HEK293 (cell line): ENCODE measurements at regions not wholly inside any gene's neighbourhood (a gene's known extent, or its start where the extent isn't known, plus 50 kb on each side); places are given as distances from the start of the nearest gene placed in this dataset.
A peak's percentile ranks its signal among the peaks of the same experiment; 100 is the strongest.

Experiments
- CTCF ChIA-PET: fragments of 350-600 bp; formaldehyde crosslinking; extraction: SDS; loops from one replicate; lab custom pipeline; 2021; ENCODE audit warnings: antibody characterized with exemption; lab: Yijun Ruan, JAX
- POLR2A ChIA-PET: fragments of 300-600 bp; formaldehyde crosslinking; extraction: SDS; loops from one replicate; lab custom pipeline; 2020; ENCODE audit warnings: antibody characterized with exemption, inconsistent platforms; lab: Yijun Ruan, JAX
- H3K27ac ChIP-seq: fragments of 200-500 bp; sonication (Bioruptor generic); 2 replicates; pipeline ENCODE4 v1.5.1; 2014; ENCODE audit warnings: low read depth, low read length, control low read depth, inconsistent platforms; ENCODE audit errors: extremely low read depth
- H3K36me3 ChIP-seq, 2 experiments: fragments of 200-500 bp in 1 of 2; sonication (Bioruptor generic) in 1 of 2; 1 replicate in 1 of 2; 2 replicates in 1 of 2; pipeline ENCODE4 v1.5.1; 2014 to 2017; ENCODE audit warnings: inconsistent platforms in 2 of 2, low read length in 2 of 2; ENCODE audit not compliant: control insufficient read depth in 2 of 2, insufficient read depth in 1 of 2
- H3K4me1 ChIP-seq: fragments of 200-500 bp; sonication (Bioruptor generic); 2 replicates; pipeline ENCODE4 v1.5.1; 2014; ENCODE audit warnings: mild to moderate bottlenecking, low read length, inconsistent platforms; ENCODE audit not compliant: control insufficient read depth, insufficient read depth
- H3K4me3 ChIP-seq: 2 replicates; pipeline ENCODE4 v1.5.1; 2011; ENCODE audit warnings: low read depth, mild to moderate bottlenecking, control low read depth, low read length, moderate library complexity
- H3K9me3 ChIP-seq: fragments of 200-500 bp; sonication (Bioruptor generic); 2 replicates; pipeline ENCODE4 v1.5.1; 2014; ENCODE audit warnings: low read depth, low read length, inconsistent platforms; ENCODE audit not compliant: control insufficient read depth, insufficient read depth
- GLIS1 ChIP-seq: fragments of 450-650 bp; formaldehyde crosslinking; IDR thresholded peaks from 2 replicates; pipeline ENCODE4 v1.5.1; 2016; ENCODE audit warnings: missing biosample characterization, missing genetic modification characterization
- GLIS2 ChIP-seq: fragments of 450-650 bp; formaldehyde crosslinking; IDR thresholded peaks from 2 replicates; pipeline ENCODE4 v1.5.1; 2016; ENCODE audit warnings: missing biosample characterization, missing genetic modification characterization
- IKZF3 ChIP-seq: fragments of 450-650 bp; IDR thresholded peaks from 2 replicates; pipeline ENCODE4 v1.5.0; 2018; ENCODE audit warnings: missing biosample characterization, mild to moderate bottlenecking, missing genetic modification characterization, moderate library complexity
- MZF1 ChIP-seq: fragments of 450-650 bp; formaldehyde crosslinking; IDR thresholded peaks from 2 replicates; pipeline ENCODE4 v1.5.1; 2017; ENCODE audit warnings: missing biosample characterization, missing genetic modification characterization, borderline replicate concordance
- OSR2 ChIP-seq: fragments of 450-650 bp; formaldehyde crosslinking; IDR thresholded peaks from 2 replicates; pipeline ENCODE4 v1.5.1; 2016; ENCODE audit warnings: missing biosample characterization, missing genetic modification characterization
- SP2 ChIP-seq: fragments of 450-650 bp; formaldehyde crosslinking; IDR thresholded peaks from 2 replicates; pipeline ENCODE4 v1.5.1; 2016; ENCODE audit warnings: missing biosample characterization, missing genetic modification characterization
- ZBTB7A ChIP-seq: fragments of 450-650 bp; formaldehyde crosslinking; IDR thresholded peaks from 2 replicates; pipeline ENCODE4 v1.5.1; 2016; ENCODE audit warnings: low read depth, missing biosample characterization, missing genetic modification characterization
- ZBTB8A ChIP-seq: fragments of 450-650 bp; formaldehyde crosslinking; IDR thresholded peaks from 2 replicates; pipeline ENCODE4 v1.5.1; 2016; ENCODE audit warnings: missing biosample characterization, missing genetic modification characterization
- ZFP37 ChIP-seq: fragments of 450-650 bp; formaldehyde crosslinking; IDR thresholded peaks from 2 replicates; pipeline ENCODE4 v1.5.1; 2016; ENCODE audit warnings: missing biosample characterization, missing genetic modification characterization
- ZNF112 ChIP-seq: fragments of 450-650 bp; formaldehyde crosslinking; IDR thresholded peaks from 2 replicates; pipeline ENCODE4 v1.5.0; 2017; ENCODE audit warnings: missing biosample characterization, missing genetic modification characterization
- ZNF121 ChIP-seq: fragments of 450-650 bp; formaldehyde crosslinking; IDR thresholded peaks from 2 replicates; pipeline ENCODE4 v1.5.1; 2016; ENCODE audit warnings: missing biosample characterization, missing genetic modification characterization
- ZNF155 ChIP-seq: fragments of 450-650 bp; formaldehyde crosslinking; IDR thresholded peaks from 2 replicates; pipeline ENCODE4 v1.5.1; 2016; ENCODE audit warnings: missing biosample characterization, missing genetic modification characterization
- ZNF341 ChIP-seq: fragments of 450-650 bp; formaldehyde crosslinking; IDR thresholded peaks from 2 replicates; pipeline ENCODE4; 2016; ENCODE audit warnings: low read depth, missing biosample characterization, missing genetic modification characterization
- ZNF354C ChIP-seq: fragments of 450-650 bp; formaldehyde crosslinking; IDR thresholded peaks from 2 replicates; pipeline ENCODE4 v1.5.1; 2016; ENCODE audit warnings: missing biosample characterization, missing genetic modification characterization, low read depth, borderline replicate concordance
- ZNF501 ChIP-seq: fragments of 450-650 bp; formaldehyde crosslinking; IDR thresholded peaks from 2 replicates; pipeline ENCODE4 v1.5.1; 2016; ENCODE audit warnings: missing biosample characterization, missing genetic modification characterization
- ZNF600 ChIP-seq: fragments of 450-650 bp; formaldehyde crosslinking; IDR thresholded peaks from 2 replicates; pipeline ENCODE4 v1.5.1; 2016; ENCODE audit warnings: missing biosample characterization, missing genetic modification characterization
- ZNF777 ChIP-seq: fragments of 450-650 bp; formaldehyde crosslinking; IDR thresholded peaks from 2 replicates; pipeline ENCODE4 v1.5.1; 2017; ENCODE audit warnings: missing biosample characterization, missing genetic modification characterization, borderline replicate concordance
- ZSCAN16 ChIP-seq: fragments of 450-650 bp; formaldehyde crosslinking; IDR thresholded peaks from 2 replicates; pipeline ENCODE4 v1.5.1; 2016; ENCODE audit warnings: missing biosample characterization, missing genetic modification characterization
- ZSCAN4 ChIP-seq: fragments of 450-650 bp; formaldehyde crosslinking; IDR thresholded peaks from 2 replicates; pipeline ENCODE4 v1.5.1; 2017; ENCODE audit warnings: missing biosample characterization, missing genetic modification characterization
- TF ChIP-seq, protein P1 (sequence below): fragments of 450-650 bp; formaldehyde crosslinking; IDR thresholded peaks from 2 replicates; pipeline ENCODE4 v1.5.1; 2016; ENCODE audit warnings: missing biosample characterization, missing genetic modification characterization, borderline replicate concordance
- TF ChIP-seq, protein P2 (sequence below): fragments of 450-650 bp; formaldehyde crosslinking; IDR thresholded peaks from 2 replicates; pipeline ENCODE4 v1.5.1; 2016; ENCODE audit warnings: missing biosample characterization, missing genetic modification characterization
- TF ChIP-seq, protein P3 (sequence below): fragments of 450-650 bp; formaldehyde crosslinking; IDR thresholded peaks from 2 replicates; pipeline ENCODE4 v1.5.1; 2016; ENCODE audit warnings: missing biosample characterization, missing genetic modification characterization
- TF ChIP-seq, protein P4 (sequence below): fragments of 450-650 bp; formaldehyde crosslinking; conservative IDR thresholded peaks from 2 replicates; pipeline ENCODE4 v1.5.1; 2016; ENCODE audit warnings: low read depth, missing biosample characterization, missing genetic modification characterization

DNA sequence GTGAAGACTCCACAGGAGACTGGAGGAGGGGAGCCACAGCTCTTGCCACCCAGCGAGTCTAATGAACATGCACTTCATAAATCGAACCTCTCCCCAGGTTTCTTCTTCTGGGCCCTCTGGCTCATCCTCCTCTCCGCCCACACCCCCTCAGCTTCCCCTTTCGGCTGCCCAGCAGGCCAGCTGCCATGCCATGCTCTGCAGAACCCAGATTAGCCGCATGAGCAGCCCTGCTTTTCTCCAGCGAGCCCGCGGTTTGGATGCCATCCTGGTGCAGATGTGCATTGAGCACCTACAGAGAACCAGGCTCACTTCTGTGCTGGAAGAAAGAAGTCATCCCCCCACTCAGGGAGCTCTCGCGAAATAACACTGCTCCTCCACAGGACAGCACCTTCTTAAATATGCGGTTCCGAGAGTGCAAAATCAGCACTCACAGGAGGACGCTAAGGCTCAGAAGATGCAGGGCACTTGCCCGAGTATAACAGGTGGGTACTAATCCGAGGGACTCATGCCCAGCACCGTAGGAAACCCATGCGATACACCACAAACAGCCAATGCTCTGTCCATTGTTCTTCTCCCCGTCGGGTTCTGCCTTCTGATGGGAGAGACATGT, 143.0 kb upstream of the THBS2 start:
- ChIA-PET POLR2A (no interaction called here), CTCF (no interaction called here)
- Histone ChIP-seq H3K4me3 (no peak overlapping the region), H3K27ac (no peak overlapping the region), H3K4me1 (no peaks in the 10 kb centered on the region), H3K9me3 (no peaks in the 10 kb centered on the region), H3K36me3 (no peaks in the 10 kb centered on the region)
- TF ChIP-seq, protein P1, sequence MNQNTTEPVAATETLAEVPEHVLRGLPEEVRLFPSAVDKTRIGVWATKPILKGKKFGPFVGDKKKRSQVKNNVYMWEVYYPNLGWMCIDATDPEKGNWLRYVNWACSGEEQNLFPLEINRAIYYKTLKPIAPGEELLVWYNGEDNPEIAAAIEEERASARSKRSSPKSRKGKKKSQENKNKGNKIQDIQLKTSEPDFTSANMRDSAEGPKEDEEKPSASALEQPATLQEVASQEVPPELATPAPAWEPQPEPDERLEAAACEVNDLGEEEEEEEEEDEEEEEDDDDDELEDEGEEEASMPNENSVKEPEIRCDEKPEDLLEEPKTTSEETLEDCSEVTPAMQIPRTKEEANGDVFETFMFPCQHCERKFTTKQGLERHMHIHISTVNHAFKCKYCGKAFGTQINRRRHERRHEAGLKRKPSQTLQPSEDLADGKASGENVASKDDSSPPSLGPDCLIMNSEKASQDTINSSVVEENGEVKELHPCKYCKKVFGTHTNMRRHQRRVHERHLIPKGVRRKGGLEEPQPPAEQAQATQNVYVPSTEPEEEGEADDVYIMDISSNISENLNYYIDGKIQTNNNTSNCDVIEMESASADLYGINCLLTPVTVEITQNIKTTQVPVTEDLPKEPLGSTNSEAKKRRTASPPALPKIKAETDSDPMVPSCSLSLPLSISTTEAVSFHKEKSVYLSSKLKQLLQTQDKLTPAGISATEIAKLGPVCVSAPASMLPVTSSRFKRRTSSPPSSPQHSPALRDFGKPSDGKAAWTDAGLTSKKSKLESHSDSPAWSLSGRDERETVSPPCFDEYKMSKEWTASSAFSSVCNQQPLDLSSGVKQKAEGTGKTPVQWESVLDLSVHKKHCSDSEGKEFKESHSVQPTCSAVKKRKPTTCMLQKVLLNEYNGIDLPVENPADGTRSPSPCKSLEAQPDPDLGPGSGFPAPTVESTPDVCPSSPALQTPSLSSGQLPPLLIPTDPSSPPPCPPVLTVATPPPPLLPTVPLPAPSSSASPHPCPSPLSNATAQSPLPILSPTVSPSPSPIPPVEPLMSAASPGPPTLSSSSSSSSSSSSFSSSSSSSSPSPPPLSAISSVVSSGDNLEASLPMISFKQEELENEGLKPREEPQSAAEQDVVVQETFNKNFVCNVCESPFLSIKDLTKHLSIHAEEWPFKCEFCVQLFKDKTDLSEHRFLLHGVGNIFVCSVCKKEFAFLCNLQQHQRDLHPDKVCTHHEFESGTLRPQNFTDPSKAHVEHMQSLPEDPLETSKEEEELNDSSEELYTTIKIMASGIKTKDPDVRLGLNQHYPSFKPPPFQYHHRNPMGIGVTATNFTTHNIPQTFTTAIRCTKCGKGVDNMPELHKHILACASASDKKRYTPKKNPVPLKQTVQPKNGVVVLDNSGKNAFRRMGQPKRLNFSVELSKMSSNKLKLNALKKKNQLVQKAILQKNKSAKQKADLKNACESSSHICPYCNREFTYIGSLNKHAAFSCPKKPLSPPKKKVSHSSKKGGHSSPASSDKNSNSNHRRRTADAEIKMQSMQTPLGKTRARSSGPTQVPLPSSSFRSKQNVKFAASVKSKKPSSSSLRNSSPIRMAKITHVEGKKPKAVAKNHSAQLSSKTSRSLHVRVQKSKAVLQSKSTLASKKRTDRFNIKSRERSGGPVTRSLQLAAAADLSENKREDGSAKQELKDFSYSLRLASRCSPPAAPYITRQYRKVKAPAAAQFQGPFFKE (tag by site-specific recombination), result no peak
- TF ChIP-seq ZBTB7A, result no peak
- TF ChIP-seq ZSCAN16, result no peak
- no peak; the same call in 1 of the 2 replicates for TF ChIP-seq ZNF600 (tag by site-specific recombination)
- TF ChIP-seq ZNF341 (tag by site-specific recombination), result 0 out of 2 replicates have a peak, but pooled peaks have one; percentile 32
- no peak for TF ChIP-seq ZSCAN4 (tag by site-specific recombination)
- no peak for TF ChIP-seq ZNF354C (tag by site-specific recombination)
- TF ChIP-seq, protein P2, sequence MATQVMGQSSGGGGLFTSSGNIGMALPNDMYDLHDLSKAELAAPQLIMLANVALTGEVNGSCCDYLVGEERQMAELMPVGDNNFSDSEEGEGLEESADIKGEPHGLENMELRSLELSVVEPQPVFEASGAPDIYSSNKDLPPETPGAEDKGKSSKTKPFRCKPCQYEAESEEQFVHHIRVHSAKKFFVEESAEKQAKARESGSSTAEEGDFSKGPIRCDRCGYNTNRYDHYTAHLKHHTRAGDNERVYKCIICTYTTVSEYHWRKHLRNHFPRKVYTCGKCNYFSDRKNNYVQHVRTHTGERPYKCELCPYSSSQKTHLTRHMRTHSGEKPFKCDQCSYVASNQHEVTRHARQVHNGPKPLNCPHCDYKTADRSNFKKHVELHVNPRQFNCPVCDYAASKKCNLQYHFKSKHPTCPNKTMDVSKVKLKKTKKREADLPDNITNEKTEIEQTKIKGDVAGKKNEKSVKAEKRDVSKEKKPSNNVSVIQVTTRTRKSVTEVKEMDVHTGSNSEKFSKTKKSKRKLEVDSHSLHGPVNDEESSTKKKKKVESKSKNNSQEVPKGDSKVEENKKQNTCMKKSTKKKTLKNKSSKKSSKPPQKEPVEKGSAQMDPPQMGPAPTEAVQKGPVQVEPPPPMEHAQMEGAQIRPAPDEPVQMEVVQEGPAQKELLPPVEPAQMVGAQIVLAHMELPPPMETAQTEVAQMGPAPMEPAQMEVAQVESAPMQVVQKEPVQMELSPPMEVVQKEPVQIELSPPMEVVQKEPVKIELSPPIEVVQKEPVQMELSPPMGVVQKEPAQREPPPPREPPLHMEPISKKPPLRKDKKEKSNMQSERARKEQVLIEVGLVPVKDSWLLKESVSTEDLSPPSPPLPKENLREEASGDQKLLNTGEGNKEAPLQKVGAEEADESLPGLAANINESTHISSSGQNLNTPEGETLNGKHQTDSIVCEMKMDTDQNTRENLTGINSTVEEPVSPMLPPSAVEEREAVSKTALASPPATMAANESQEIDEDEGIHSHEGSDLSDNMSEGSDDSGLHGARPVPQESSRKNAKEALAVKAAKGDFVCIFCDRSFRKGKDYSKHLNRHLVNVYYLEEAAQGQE, result no peak
- TF ChIP-seq MZF1, result no peak
- TF ChIP-seq ZNF155 (tag by site-specific recombination), result no peak
- no peak for TF ChIP-seq ZNF112 (tag by site-specific recombination)
- no peak for TF ChIP-seq IKZF3 (tag by site-specific recombination)
- no peak for TF ChIP-seq ZNF777
- peak; percentile 39; the same call in 1 of the 2 replicates for TF ChIP-seq GLIS2
- no peak for TF ChIP-seq ZNF121
- no peak; the same call in 1 of the 2 replicates for TF ChIP-seq GLIS1
- TF ChIP-seq, protein P3, sequence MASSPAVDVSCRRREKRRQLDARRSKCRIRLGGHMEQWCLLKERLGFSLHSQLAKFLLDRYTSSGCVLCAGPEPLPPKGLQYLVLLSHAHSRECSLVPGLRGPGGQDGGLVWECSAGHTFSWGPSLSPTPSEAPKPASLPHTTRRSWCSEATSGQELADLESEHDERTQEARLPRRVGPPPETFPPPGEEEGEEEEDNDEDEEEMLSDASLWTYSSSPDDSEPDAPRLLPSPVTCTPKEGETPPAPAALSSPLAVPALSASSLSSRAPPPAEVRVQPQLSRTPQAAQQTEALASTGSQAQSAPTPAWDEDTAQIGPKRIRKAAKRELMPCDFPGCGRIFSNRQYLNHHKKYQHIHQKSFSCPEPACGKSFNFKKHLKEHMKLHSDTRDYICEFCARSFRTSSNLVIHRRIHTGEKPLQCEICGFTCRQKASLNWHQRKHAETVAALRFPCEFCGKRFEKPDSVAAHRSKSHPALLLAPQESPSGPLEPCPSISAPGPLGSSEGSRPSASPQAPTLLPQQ, result no peak
- TF ChIP-seq OSR2, result no peak
- no peak for TF ChIP-seq SP2
- TF ChIP-seq, protein P4, sequence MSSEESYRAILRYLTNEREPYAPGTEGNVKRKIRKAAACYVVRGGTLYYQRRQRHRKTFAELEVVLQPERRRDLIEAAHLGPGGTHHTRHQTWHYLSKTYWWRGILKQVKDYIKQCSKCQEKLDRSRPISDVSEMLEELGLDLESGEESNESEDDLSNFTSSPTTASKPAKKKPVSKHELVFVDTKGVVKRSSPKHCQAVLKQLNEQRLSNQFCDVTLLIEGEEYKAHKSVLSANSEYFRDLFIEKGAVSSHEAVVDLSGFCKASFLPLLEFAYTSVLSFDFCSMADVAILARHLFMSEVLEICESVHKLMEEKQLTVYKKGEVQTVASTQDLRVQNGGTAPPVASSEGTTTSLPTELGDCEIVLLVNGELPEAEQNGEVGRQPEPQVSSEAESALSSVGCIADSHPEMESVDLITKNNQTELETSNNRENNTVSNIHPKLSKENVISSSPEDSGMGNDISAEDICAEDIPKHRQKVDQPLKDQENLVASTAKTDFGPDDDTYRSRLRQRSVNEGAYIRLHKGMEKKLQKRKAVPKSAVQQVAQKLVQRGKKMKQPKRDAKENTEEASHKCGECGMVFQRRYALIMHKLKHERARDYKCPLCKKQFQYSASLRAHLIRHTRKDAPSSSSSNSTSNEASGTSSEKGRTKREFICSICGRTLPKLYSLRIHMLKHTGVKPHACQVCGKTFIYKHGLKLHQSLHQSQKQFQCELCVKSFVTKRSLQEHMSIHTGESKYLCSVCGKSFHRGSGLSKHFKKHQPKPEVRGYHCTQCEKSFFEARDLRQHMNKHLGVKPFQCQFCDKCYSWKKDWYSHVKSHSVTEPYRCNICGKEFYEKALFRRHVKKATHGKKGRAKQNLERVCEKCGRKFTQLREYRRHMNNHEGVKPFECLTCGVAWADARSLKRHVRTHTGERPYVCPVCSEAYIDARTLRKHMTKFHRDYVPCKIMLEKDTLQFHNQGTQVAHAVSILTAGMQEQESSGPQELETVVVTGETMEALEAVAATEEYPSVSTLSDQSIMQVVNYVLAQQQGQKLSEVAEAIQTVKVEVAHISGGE (tag by site-specific recombination), result no peak
- no peak for TF ChIP-seq ZBTB8A
- no peak for TF ChIP-seq ZNF501 (tag by site-specific recombination)
- TF ChIP-seq ZFP37 (tag by site-specific recombination), result peak; percentile 66; the same call in 1 of the 2 replicates
